NCI-H1105 treated with DMSO at 0.1 percent for 48 hours (cell line): ENCODE measurements at regions not wholly inside any gene's neighbourhood (a gene's known extent, or its start where the extent isn't known, plus 50 kb on each side); places are given as distances from the start of the nearest gene placed in this dataset.
"Not testable (repeated sequence)": the region's sequence is repeated elsewhere in the genome, so short reads cannot be mapped to it uniquely, and the experiment has no call there.

Experiments used
- DNase-seq: peaks from one replicate; lab custom pipeline; 2025; lab: John Stamatoyannopoulos, UW

DNA sequence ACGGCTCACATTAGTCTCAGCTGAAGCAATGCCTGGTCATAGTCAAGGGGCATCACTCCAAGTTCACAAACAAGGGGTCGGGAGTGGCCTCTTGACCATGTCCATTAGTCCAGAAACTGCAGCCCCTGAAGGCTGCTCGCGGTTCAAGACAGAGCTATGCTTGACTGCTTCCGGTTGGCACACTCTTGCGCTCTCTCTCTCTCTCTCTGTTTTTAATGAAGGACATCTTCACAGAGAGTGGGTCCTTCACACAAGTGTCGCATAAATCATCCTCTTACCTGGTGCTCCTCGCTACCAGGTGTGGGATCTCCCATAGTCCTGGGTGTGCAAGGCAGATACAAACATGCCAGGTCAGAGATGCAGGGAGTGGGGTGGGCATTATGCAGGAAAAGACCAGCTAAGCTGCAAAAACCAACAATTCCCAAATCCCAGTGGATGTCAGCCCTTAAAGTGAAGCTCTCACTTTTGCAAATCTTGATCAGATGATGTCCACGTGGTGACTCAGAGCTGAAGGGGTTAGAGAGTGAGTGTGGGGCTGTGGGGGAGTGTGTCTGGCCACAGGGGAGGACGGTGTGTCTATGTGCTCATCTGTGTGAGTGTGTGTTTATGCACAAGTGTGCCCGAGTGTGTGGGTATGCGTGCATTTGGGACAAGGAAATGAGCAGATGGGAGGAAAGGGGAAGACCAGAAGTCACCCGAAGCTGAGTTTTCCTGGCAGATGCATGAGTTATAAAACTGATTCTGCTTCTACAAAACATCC is 83.7 kb upstream of the PPP2R2D start:
- DNase-seq = no peak

DNA sequence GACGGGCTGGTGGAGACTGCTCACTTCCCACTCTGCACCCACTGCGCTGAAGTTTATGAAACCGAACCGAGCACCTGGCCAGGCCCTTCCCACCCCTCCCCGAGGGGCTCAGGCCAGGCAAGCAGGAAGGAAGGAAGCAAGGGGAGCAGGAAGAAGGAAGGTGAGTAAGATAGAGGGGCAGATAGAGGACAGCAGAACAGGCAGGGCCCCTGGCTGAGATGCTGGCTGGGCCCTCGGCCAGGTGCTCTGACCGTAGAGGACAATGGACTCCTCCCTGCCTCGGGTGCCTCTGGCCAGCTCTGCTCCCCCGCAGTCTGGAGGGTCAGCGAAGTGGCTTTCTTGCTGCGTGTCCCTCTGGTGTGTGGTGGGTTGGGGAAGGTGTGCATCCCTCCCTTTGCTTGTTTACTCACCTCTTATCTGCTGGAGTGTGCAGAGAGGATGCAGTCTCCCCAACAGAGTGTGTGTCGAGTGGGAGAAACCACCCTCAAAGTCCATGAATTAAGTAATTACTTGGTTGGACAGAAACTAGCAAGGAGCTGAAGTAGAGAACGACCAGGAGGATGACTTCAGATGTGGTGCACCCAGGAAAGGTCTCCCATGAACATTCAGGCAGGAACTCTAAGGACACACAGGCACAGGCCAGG is 82.8 kb upstream of the PPP2R2D start:
- DNase-seq = no peak

DNA sequence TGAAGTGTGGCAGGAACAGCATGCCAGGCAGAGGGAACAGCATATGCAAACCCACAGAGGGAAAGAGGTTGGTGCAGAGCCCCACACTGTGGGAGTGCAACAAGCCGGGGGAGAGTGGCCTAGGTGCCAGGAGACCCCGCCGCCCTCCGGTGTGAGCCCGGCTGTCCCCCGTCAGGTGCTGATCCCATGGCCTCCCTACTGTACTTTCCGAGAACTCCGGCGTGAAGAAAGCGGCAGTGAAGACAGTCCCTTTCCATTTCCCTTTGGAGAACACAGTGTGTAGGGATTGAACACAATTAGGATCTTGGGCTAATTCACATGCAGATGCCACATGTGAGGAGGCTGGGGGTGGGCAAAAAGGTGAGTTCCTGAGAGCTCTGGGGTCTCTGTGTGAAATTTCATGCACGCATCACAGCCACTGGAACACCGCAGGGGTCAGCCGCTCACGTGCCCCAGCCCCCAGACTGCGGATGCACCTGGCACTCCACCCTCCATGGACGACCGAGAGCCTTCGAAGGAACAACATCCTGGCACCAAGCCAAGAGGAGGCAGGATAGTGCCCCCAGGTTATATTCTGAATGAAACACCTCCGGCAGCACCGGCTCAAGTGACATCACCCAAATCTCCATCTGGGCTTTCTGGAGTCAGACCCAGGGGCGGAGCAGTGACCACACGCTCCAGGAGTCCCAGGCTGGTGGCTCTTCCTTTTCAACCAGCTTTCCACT is 82.1 kb upstream of the PPP2R2D start:
- no peak for DNase-seq

DNA sequence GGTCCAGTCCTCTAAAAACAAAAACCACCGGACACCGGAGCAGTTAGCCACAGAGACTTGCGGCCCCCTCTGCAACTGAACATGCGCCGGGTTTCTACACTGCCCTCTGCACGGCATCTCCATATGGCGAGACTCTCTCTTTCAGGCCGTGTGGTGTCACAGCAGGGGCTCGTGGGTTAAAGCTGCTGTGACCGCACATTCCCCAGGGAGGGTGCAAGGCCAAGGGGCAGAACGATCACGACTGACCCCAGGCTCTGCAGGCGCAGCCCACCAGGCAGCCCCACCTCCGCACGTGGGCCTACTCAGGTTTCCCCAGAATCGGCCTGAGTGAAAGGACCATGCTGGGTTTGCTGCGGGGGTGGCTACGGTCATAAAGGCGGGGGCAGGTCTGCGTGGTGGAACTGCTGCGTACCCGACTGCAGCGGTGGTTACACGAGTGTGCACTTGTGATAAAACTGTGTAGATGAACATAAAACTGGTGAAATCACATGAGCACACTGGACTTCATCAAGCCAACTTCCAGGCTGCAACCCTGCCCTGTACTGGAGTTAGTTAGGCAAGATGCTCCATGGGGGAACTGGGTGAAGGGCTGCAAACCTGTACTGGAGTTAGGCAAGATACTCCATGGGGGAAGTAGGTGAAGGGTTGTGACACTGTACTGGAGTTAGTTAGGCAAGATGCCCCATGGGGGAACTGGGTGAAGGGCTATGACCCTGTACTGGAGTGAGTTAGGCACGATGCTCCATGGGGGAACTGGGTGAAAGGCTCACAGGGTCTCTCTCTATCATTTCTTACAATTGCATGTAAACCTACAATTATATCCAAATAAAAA is 81.4 kb upstream of the PPP2R2D start:
- DNase-seq = no peak

DNA sequence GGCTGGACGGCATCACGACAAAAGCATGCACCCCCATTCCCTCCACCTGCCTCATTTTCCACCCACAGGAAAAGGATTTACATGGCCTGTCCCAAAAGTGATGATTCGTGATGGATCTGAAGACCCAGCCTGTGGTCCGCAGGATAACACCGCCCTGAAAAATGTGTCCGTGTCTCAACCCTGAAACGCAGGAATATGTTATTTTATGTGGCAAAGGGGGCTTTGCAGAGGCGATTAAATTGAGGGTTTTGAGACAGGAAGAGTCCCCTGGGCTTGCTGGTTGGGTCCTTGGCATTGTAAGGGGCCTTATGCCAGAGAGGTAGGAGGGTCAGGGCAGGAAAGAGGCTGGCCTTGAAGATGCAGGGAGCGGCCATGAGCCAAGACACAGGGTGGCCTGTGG is 80.2 kb upstream of the PPP2R2D start:
- DNase-seq = no peak

DNA sequence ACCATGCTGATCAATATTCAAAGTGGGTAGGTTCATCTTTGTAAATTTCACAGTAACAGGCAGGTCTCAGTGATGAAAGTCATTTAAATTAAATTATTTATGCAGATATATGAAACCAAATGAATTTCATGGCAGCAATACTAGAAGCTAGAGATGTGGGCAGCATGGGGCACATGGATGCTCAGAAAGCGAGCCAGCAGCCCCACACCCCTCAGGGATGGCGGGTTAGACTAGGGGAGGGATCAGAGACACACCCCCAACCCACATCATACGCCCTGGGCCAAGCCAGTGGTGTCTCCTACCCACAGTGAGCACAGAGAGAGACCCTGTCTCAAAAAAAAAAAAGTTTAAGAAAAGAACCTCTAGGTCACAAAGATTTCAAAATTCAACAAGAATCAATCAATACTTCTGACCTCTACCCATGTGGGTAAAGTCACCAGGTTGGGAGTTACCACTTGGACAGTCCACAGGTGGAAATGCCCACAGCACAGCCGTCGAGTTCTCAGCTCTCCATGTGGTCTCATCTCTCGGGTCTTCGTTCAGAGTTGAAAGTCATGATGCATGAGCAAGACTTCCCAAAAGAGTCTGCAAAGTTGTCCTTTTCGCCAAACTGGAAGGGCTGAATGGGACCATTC is 79.3 kb upstream of the PPP2R2D start:
- DNase-seq = no peak

DNA sequence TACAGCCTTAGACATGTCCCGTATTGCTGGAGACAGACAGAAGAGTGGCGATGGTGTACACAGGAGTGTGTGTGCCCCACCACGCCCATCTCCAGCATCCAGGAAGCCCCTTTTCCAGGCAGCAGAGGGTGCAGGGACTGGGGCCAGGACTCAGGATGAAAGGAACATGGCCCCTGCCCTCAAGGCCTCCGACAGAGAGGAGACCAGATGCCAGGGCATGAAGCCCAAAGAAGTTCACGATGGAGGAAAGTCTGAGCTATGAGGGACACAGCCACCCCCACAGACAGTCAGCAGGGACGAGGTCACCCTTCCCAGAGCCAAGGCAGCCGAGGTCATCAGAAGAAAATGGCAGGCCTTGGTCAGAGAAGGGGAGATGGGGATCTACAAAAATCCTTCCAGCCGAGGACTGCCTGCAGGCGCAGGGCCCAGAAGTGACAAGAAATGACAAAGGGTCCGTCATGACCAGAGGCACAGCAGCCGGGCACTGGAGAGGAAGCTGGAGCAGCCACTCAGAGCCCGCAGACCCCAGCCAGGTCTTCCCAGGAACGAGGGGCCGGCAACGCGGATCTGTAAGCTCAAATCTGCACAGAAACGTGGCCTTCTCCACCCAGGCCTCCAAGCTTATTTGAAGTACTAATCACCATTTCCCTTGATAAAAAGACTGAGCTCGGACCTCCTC is 78.7 kb upstream of the PPP2R2D start:
- DNase-seq = no peak

DNA sequence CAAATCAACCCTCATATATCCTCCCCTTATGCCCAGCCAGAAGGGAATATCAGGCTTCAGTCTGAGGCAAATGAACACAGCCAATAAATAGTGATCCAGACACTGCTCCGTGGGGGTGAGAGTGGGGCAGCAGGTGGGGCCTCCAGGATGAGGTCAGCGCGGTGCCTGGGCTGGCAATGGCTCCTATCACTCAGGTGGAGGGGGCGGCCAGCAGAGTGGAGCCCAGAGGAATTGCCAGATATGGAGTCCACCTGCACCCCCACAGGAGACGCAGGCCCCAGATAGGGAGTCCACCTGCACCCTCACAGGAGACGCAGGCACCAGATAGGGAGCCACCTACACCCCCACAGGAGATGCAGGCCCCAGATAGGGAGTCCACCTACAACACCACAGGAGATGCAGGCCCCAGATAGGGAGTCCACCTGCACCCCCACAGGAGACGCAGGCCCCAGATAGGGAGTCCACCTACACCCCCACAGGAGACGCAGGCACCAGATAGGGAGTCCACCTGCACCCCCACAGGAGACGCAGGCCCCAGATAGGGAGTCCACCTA is 78.0 kb upstream of the PPP2R2D start:
- DNase-seq = no peak

DNA sequence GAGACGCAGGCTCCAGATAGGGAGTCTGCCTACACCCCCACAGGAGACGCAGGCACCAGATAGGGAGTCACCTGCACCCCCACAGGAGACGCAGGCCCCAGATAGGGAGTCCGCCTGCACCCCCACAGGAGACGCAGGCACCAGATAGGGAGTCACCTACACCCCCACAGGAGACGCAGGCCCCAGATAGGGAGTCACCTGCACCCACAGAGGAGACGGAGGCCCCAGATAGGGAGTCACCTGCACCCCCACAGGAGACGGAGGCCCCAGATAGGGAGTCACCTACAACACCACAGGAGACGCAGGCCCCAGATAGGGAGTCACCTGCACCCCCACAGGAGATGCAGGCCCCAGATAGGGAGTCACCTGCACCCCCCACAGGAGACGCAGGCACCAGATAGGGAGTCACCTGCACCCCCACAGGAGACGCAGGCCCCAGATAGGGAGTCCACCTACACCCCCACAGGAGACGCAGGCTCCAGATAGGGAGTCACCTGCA is 77.2 kb upstream of the PPP2R2D start:
- not testable (repeated sequence) for DNase-seq

DNA sequence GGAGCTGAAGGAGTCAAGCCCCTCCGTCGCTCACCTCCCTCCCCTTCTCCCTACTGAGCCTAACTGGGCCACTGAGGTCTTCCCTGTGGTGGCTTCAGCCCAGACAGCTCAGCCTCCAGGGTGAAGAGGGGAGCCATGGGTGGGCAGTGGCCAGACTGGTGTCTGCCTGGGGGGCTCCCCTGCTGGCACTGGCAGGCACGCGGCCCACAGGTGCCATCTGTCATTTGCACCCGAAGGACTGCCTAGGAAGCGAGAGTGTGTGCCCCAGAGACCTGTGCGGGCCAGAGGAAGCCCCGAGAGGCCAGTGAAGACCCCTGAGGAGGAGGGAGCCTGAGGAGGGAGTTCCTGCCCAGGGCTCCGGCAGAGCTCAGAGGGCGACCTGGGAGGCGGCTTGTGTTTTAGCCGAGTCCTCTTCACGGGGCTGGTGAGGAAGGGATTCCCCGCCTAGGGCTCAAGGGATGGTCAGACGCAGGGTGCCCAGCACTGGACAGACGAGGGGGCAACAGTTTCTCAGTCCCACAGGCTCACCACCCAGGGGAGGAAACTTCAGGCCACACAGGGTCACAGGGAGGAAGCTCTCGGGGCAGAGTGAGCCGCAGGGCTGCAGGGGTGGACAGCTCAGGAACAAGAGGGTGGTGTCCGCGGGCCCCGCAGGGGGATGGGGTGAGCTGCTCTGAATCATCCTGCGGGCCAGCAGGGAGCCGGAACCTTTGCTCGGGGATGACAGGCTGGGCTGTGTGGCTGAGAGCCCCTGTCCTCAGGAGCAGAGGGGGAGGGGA is 76.2 kb upstream of the PPP2R2D start:
- no peak for DNase-seq

DNA sequence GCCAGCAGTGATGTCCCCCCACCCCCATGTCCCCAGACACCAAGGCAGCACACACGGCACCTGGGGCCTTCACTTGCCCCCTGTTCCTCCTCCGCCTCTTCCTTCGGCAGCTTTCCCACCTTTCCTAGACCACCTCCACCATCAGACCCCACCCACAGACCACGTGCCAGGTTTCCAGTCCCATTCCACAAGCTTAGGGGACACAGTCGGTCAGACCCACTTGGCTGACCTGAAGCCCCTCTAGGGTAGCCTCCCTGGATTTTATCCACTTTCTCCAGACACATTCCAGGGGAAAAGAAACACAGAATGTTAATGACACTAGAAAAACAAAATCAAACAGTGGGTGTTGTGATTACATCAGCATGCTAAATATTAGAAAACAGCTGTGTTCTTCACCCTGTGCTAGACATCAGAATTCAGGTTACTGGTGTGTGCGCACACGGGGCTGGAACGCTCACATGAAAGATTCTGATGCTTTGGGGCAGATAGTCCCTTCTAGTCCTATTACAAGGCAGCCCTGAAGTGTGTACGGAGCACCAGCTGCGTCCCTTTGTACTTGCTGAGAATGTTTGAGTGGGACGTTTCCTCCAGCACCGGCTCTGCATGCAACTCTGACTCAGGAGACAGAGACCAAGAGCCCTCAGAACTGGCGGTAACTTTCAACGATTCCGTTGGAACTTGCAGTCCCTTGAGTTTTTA is 75.5 kb upstream of the PPP2R2D start:
- DNase-seq = no peak

DNA sequence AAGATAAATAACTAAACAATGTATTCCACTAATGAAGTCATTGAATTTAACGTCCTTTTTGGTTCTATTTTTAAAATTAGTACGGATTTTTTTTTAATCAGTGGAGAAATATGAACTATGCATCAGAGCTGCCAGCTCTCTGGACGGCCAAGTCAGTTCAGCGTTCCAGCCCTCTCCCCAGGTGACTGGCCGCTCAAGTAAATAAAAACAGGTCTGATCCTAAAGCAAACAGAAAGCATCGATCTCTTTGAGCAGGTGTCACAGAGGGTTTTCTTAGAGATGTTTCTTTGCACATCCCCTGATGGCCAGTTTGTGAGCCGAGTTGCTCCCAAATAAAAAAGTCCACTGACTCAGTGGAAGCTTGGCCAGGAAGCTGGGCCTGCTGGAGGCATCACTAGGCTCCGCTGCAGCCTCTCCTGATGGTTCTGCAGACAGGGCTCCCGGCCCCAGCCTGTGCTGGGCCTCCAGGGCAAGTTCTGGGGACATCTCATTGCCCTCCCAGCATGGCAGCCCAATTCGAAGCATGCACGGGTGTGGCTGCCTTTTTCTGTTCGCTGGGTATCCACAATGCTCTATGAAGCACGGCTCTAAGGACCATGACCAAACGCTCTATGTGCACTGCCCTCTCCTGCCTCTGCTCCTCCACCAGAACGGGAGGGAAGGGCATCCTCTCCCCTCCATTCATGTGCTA is 74.7 kb upstream of the PPP2R2D start:
- no peak for DNase-seq

DNA sequence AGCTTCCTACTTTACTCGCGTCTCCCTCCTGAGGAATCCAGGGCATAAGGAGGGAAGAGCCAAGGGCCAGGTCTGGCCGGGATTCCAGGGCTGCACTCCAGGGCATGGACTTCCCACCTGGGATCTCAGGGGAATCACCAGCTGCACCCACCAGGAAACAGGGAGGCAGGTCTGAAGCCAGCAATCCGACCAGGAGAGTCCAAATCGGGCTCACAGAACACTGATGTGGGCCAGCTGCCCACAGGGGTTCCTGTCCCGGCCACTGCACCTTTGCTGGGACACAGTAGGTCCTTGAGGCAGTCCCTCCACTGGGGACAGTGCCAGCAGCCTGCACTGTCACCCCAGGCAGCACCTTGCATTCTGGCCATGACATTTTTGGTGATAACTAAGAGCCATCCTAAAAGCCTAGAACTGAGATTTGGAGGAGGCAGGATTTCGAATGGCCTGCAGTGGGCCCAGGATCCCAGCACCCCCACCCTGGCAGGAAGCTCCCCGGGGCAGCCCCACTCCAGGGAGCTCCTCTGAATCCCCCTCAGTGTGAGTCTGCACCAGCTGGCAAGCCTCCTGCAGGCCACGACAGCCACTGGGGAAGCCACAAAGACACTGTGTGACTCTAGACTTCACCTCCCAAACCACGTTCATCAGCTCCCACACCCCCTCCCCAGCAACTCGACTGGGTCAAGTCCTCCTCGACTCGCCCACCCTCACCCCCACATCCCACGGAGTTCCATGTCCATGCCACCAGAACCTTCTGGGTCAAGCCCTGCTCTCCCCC is 71.5 kb upstream of the PPP2R2D start:
- DNase-seq = no peak

DNA sequence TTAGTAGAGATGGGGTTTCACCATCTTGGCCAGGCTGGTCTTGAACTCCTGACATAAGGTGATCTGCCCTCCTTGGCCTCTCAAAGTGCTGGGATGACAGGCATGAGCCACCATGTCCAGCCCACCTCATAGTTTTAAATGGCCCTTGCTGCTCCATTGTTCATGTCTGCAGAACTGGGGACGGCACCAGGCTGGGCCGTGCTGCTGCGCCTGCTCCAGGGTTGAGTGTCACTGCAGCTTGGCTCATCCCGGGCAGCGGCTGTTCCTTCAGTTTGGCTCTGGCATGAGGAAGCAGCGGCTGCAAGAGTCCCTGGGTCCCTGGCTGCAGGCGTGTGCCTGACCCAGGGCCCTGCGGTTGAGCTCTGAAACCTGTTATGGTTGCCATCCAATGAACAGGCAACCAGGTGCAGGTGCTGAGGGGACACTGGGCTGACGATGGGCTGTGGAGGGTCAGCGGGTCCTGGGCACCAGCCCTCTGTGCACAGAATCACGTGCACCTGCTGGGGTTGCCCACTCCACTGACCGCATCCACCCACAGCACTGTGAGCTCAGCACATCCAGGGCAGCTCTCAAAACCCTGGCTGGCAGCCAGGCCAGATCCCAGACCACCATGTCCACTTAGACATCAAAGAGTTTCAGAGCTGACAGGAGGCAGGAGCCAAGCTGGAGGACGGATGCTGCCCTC is 70.2 kb upstream of the PPP2R2D start:
- no peak for DNase-seq

DNA sequence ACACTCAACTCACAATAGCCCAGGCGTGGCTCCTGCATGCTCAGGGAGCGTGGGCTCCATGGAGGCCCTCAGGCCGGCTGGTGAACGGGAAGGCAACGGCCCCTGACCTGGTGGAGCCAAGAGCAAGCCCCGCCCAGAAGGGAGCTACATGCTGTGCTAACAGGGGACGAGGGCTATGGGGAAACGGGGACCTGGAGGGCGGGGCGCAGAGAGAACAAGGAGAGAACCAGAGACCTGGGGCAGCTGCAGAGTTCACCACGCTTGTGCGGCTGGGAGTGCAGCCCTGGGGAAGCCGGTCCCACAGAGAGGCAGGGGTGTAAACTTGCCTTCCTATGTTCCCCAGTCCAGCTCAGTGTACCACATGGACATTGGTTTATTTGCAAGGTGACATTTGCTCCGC is 69.2 kb upstream of the PPP2R2D start:
- DNase-seq = no peak

DNA sequence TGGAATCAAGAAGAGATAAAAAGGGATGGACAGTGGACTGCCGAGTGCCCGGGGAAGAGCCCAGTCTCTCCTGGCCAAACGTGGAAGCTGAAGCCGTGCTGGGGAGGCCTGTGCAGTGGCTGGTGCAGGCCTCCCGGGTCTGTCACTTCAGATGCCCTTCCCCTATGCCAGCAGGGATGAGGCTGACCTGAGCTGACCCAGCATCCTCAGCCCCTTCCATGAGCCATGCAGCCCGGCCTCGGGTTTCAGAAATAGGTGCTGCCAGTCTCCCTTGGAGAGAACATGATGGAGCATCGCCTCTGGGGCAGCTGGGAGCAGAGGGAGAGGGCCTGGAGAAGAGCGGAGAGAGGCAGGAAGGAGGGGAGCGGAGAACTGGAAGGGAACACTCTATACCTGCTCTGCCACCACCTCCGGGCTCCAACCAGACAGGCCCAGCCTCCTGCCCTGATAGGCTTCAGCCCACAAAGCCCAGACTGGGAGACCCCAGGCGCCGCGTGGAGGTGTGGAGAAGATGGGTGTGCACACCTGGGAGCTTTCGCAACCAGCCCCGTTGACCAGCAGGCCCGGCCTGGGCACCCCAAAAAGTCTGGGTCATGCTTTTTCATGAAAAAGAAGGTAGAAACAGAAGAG is 68.6 kb upstream of the PPP2R2D start:
- DNase-seq = no peak

DNA sequence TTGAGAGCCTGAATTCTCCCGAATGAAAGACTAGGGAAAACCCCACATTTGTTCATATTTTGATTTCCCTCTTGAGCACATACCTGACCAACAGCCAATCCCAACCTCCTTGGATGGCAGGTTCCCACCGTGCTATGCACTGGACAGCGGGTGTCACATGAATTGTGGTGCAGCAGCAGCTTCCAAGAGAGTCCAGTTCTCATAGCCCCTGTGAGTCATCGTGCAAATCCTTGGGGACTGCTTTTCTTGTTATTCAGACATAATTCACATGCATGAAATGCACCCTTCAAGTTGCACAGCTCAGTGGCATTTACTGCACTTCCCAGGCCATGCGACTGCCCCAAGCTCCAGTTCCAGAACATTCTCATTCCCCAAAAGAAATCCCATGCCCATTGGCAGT is 67.8 kb upstream of the PPP2R2D start:
- no peak for DNase-seq
